DOHH2 (cell line): ENCODE measurements at regions not wholly inside any gene's neighbourhood (a gene's known extent, or its start where the extent isn't known, plus 50 kb on each side); places are given as distances from the start of the nearest gene placed in this dataset.

ENCODE experiments used
- H3F3A ChIP-seq: fragments of 200-600 bp; sonication (generic), shearing (Covaris generic); 2 replicates; pipeline ENCODE4 v1.6.0; 2016; ENCODE audit warnings: antibody characterized with exemption, mild to moderate bottlenecking; ENCODE audit not compliant: control insufficient read depth, insufficient read depth
- H3K27ac ChIP-seq: fragments of 200-600 bp; sonication (generic); 2 replicates; pipeline ENCODE4 v1.5.1; 2014; ENCODE audit warnings: low read depth, mild to moderate bottlenecking, low read length, moderate library complexity
- H3K27me3 ChIP-seq: fragments of 200-600 bp; sonication (generic); 2 replicates; pipeline ENCODE4 v1.6.1; 2014; ENCODE audit warnings: mild to moderate bottlenecking, low read length, mixed read lengths; ENCODE audit not compliant: control insufficient read depth
- H3K36me3 ChIP-seq: fragments of 200-600 bp; sonication (generic); 2 replicates; pipeline ENCODE4 v1.6.1; 2014; ENCODE audit warnings: mild to moderate bottlenecking, low read length, moderate library complexity, mixed read lengths; ENCODE audit not compliant: control insufficient read depth
- H3K4me1 ChIP-seq: fragments of 200-600 bp; sonication (generic); 2 replicates; pipeline ENCODE4 v1.6.1; 2014; ENCODE audit warnings: mild to moderate bottlenecking, low read length, mixed read lengths; ENCODE audit not compliant: control insufficient read depth
- H3K4me2 ChIP-seq: fragments of 200-600 bp; sonication (generic); 2 replicates; pipeline ENCODE4 v1.6.0; 2014; ENCODE audit warnings: mild to moderate bottlenecking, low read length, moderate library complexity
- H3K4me3 ChIP-seq: fragments of 200-600 bp; sonication (generic); 2 replicates; pipeline ENCODE4 v1.5.1; 2014; ENCODE audit warnings: mild to moderate bottlenecking, low read length, mixed read lengths
- H3K79me2 ChIP-seq: fragments of 200-600 bp; sonication (generic); 2 replicates; pipeline ENCODE4 v1.6.1; 2014; ENCODE audit warnings: mild to moderate bottlenecking, low read length, mixed read lengths; ENCODE audit not compliant: control insufficient read depth
- H3K9me2 ChIP-seq: fragments of 200-600 bp; sonication (generic); replicated peaks from 2 replicates; pipeline ENCODE4 v1.6.1; 2014; ENCODE audit warnings: mild to moderate bottlenecking, low read length, mixed read lengths; ENCODE audit not compliant: control insufficient read depth
- H3K9me3 ChIP-seq: fragments of 200-600 bp; sonication (generic); 2 replicates; pipeline ENCODE4 v1.6.1; 2014; ENCODE audit warnings: antibody characterized with exemption, low read length, mixed read lengths; ENCODE audit not compliant: control insufficient read depth, insufficient read depth
- H4K20me1 ChIP-seq: fragments of 200-600 bp; sonication (generic); 2 replicates; pipeline ENCODE4 v1.6.0; 2014; ENCODE audit warnings: low read depth, mild to moderate bottlenecking, antibody characterized with exemption, low read length, moderate library complexity; ENCODE audit not compliant: control insufficient read depth, insufficient read depth
- CTCF ChIP-seq: fragments of 200-600 bp; sonication (generic); IDR thresholded peaks from one replicate; pipeline ENCODE4 v1.5.1; 2014; ENCODE audit warnings: antibody characterized with exemption, mild to moderate bottlenecking, low read depth, low read length; ENCODE audit not compliant: poor library complexity, severe bottlenecking
- EZH2phosphoT487 ChIP-seq: fragments of 200-600 bp; sonication (generic); IDR thresholded peaks from 2 replicates; pipeline ENCODE4 v1.6.1; 2017; ENCODE audit warnings: borderline replicate concordance, mild to moderate bottlenecking, antibody characterized with exemption, low read length, moderate library complexity, mixed read lengths

GRCh38 chr2:147358375-147358774 is 486.5 kb upstream of the ACVR2A start:
- H3K4me3 ChIP-seq, result no peak overlapping the region
- no peaks in the 10 kb centered on the region for H3K9me2 ChIP-seq
- no peaks in the 10 kb centered on the region for H3K9me3 ChIP-seq
- no peaks in the 10 kb centered on the region for H3K79me2 ChIP-seq
- no peaks in the 10 kb centered on the region for H3F3A ChIP-seq
- no peaks in the 10 kb centered on the region for H3K27me3 ChIP-seq
- no peaks in the 10 kb centered on the region for H4K20me1 ChIP-seq
- no peaks in the 10 kb centered on the region for H3K36me3 ChIP-seq
- no peak overlapping the region for H3K27ac ChIP-seq
- no peaks in the 10 kb centered on the region for H3K4me1 ChIP-seq
- TF ChIP-seq EZH2phosphoT487 (no peak), CTCF (no peak)
- H3K4me2 ChIP-seq, result no peak overlapping the region

DNA sequence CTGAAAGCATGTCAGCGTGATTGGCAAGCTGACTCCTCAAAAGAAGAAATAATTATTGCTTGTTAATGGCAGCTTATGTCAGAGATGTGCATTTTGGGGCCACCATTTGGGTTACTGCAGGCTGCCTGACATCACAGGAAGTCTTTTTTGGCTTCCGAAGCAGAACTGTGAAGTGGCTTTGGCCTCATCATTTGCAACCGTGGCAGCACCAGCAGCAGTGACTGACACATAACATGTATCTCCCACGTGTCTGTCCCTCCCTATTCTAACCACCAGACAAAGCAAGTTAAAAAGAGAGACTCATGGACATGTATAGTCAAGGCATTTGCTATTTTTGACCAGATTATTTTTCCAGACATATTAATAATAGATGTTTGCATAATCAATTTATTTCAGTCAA is 488.7 kb upstream of the ACVR2A start:
- Histone ChIP-seq H3K4me3 (no peak overlapping the region), H3K27me3 (no peaks in the 10 kb centered on the region), H3K4me2 (no peak overlapping the region), H4K20me1 (no peaks in the 10 kb centered on the region), H3K27ac (no peak overlapping the region), H3K79me2 (no peaks in the 10 kb centered on the region), H3K36me3 (no peaks in the 10 kb centered on the region), H3F3A (no peaks in the 10 kb centered on the region), H3K9me2 (no peaks in the 10 kb centered on the region), H3K4me1 (no peaks in the 10 kb centered on the region), H3K9me3 (no peaks in the 10 kb centered on the region)
- TF ChIP-seq CTCF (no peak), EZH2phosphoT487 (no peak)

GRCh38 chr2:147355706-147356105 is 489.1 kb upstream of the ACVR2A start:
- no peaks in the 10 kb centered on the region for H3K79me2 ChIP-seq
- H3K4me3 ChIP-seq, result no peak overlapping the region
- no peaks in the 10 kb centered on the region for H3K9me3 ChIP-seq
- H3K4me2 ChIP-seq, result no peak overlapping the region
- no peak overlapping the region for H3K27ac ChIP-seq
- no peaks in the 10 kb centered on the region for H3K9me2 ChIP-seq
- no peaks in the 10 kb centered on the region for H3K36me3 ChIP-seq
- TF ChIP-seq CTCF (no peak), EZH2phosphoT487 (no peak)
- H4K20me1 ChIP-seq, result no peaks in the 10 kb centered on the region
- no peaks in the 10 kb centered on the region for H3K4me1 ChIP-seq
- no peaks in the 10 kb centered on the region for H3K27me3 ChIP-seq
- H3F3A ChIP-seq, result no peaks in the 10 kb centered on the region

GRCh38 chr2:147353072-147353381 is 491.8 kb upstream of the ACVR2A start:
- Histone ChIP-seq H3K4me2 (no peak overlapping the region), H3K4me1 (no peaks in the 10 kb centered on the region), H3K4me3 (no peak overlapping the region), H3K9me3 (no peaks in the 10 kb centered on the region), H3K36me3 (no peaks in the 10 kb centered on the region), H3F3A (no peaks in the 10 kb centered on the region), H3K79me2 (no peaks in the 10 kb centered on the region), H3K27me3 (no peaks in the 10 kb centered on the region), H4K20me1 (no peaks in the 10 kb centered on the region), H3K9me2 (no peaks in the 10 kb centered on the region), H3K27ac (no peak overlapping the region)
- TF ChIP-seq EZH2phosphoT487 (no peak), CTCF (no peak)
